ENCODE measurements at regions not wholly inside any gene's neighbourhood (a gene's known extent, or its start where the extent isn't known, plus 50 kb on each side); places are given as distances from the start of the nearest gene placed in this dataset.

DNA sequence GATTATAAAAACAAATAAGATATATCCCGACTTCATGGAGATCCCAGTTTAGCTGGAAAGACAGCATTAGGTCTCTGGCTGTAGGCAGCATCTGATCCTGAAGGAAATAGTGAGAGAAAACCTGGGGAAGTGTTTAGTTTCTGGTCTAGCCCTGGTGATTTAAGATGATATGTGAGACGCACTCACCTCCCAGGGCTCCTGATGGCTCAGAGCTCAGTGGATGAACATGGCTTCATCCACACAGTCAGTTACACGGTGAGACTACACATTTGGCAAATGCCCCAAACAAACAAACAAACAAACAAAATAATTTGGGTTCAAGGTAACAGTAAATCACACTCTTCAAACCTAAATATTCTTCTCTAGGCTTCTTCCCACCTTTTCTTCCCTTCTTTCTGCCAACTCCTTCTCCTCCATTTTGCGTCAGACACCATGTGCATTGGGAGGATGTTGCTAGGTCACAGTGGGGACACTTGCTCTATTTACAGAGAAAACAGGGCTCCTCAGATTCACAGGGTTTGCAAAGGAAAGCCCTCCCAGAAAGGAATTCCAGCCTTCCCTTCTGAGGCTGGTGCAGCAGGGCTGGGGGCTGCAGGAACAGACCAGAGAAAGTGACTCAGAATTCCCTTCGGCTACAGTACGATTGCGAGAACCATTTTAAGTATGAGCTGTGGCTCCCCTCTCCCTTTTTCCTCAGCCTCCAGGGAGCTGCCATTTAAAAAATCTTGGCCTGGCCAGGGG is 59.6 kb upstream of the SALL4 start:
- no peak for TF ChIP-seq POLR2A (IDR thresholded peaks at IDR 0.05)
- TF ChIP-seq, protein P1, sequence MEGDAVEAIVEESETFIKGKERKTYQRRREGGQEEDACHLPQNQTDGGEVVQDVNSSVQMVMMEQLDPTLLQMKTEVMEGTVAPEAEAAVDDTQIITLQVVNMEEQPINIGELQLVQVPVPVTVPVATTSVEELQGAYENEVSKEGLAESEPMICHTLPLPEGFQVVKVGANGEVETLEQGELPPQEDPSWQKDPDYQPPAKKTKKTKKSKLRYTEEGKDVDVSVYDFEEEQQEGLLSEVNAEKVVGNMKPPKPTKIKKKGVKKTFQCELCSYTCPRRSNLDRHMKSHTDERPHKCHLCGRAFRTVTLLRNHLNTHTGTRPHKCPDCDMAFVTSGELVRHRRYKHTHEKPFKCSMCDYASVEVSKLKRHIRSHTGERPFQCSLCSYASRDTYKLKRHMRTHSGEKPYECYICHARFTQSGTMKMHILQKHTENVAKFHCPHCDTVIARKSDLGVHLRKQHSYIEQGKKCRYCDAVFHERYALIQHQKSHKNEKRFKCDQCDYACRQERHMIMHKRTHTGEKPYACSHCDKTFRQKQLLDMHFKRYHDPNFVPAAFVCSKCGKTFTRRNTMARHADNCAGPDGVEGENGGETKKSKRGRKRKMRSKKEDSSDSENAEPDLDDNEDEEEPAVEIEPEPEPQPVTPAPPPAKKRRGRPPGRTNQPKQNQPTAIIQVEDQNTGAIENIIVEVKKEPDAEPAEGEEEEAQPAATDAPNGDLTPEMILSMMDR (IDR thresholded peaks at IDR 0.05) = no peak
- TF ChIP-seq POLR2AphosphoS5 (IDR thresholded peaks at IDR 0.05) = no peak
